GM12878 (cell line): ENCODE measurements at regions not wholly inside any gene's neighbourhood (a gene's known extent, or its start where the extent isn't known, plus 50 kb on each side); places are given as distances from the start of the nearest gene placed in this dataset.

Source experiments
- ATAC-seq: fragments of 200-7000 bp; cut with Tn5 transposase; 3 replicates; pipeline ENCODE4 v1.9.1; 2020; ENCODE audit warnings: mild to moderate bottlenecking, moderate library complexity
- BruUV-seq: library from RNA; stranded (reverse); fragments of 400-500 nt; replicated peaks from 2 replicates; lab custom pipeline; 2021; lab: Mats Ljungman, UMichigan
- CTCF ChIA-PET: fragments of 300-600 bp; sonication (Branson Sonifier 250); formaldehyde crosslinking; extraction: SDS; loops from one replicate; lab custom pipeline; 2021; ENCODE audit warnings: inconsistent platforms; lab: Yijun Ruan, JAX
- POLR2A ChIA-PET: fragments of 350-600 bp; formaldehyde crosslinking; extraction: SDS; loops from one replicate; lab custom pipeline; 2021; ENCODE audit warnings: inconsistent platforms; lab: Charles Lee
- RAD21 ChIA-PET: fragments of 300-600 bp; sonication (Branson Sonifier 250); formaldehyde crosslinking; loops from one replicate; lab custom pipeline; 2023; ENCODE audit warnings: antibody characterized with exemption; ENCODE audit not compliant: unreplicated experiment; lab: Charles Lee
- SMC1A ChIA-PET: fragments of 300-600 bp; sonication (Branson Sonifier 250); formaldehyde crosslinking; loops from one replicate; lab custom pipeline; 2023; ENCODE audit not compliant: unreplicated experiment, uncharacterized antibody; lab: Charles Lee
- DNase-seq: peaks from one replicate; pipeline ENCODE4 v3.0.0-alpha.2; 2011; ENCODE audit warnings: low read depth, low spot score
- FAIRE-seq: peaks from 3 replicates; lab custom pipeline; 2011; peaks lifted over from hg19 to GRCh38; lab: Jason Lieb, UNC
- H2AFZ ChIP-seq: 2 replicates; pipeline ENCODE4 v1.6.0; 2011; ENCODE audit warnings: low read depth, low read length, control low read depth; ENCODE audit not compliant: control insufficient read depth
- H3K27ac ChIP-seq: 2 replicates; pipeline ENCODE4 v1.5.1; 2011; ENCODE audit warnings: control low read depth; ENCODE audit not compliant: control insufficient read depth, insufficient read depth
- H3K27me3 ChIP-seq, 2 experiments: replicated peaks in 1 of 2; 2 replicates each; pipeline versions ENCODE4 v1.6.0 to v1.6.1; 2011; ENCODE audit warnings: low read length in 1 of 2; ENCODE audit not compliant: control insufficient read depth in 2 of 2, insufficient read depth in 2 of 2
- H3K36me3 ChIP-seq, 2 experiments: 2 replicates each; pipeline ENCODE4 v1.5.1; 2011; ENCODE audit warnings: low read length in 1 of 2; ENCODE audit not compliant: control insufficient read depth in 2 of 2, insufficient read depth in 2 of 2
- H3K4me1 ChIP-seq: 2 replicates; pipeline ENCODE4 v1.6.1; 2011; ENCODE audit warnings: mild to moderate bottlenecking, low read length, moderate library complexity, mixed read lengths; ENCODE audit not compliant: control insufficient read depth, insufficient read depth
- H3K4me2 ChIP-seq: 2 replicates; pipeline ENCODE4 v1.6.0; 2011; ENCODE audit warnings: control low read depth; ENCODE audit not compliant: control insufficient read depth, insufficient read depth
- H3K4me3 ChIP-seq: fragments of 200-600 bp; sonication (generic); 2 replicates; pipeline ENCODE4 v1.5.1; 2016
- H3K79me2 ChIP-seq: 2 replicates; pipeline ENCODE4 v1.6.0; 2011; ENCODE audit warnings: low read length; ENCODE audit not compliant: control insufficient read depth, insufficient read depth
- H3K9ac ChIP-seq: 2 replicates; pipeline ENCODE4 v1.8.0; 2011; ENCODE audit warnings: low read length, control low read depth, mixed read lengths; ENCODE audit not compliant: control insufficient read depth, insufficient read depth
- H3K9me3 ChIP-seq: replicated peaks from 3 replicates; pipeline ENCODE4 v1.5.1; 2011; ENCODE audit warnings: mild to moderate bottlenecking, low read length; ENCODE audit not compliant: control insufficient read depth, insufficient read depth
- H4K20me1 ChIP-seq: 2 replicates; pipeline ENCODE4 v1.6.0; 2011; ENCODE audit not compliant: control insufficient read depth, insufficient read depth
- CBX3 ChIP-seq: fragments of 200-600 bp; sonication (generic); IDR thresholded peaks from 2 replicates; pipeline ENCODE4 v1.6.1; 2016; ENCODE audit warnings: low read depth, borderline replicate concordance
- ESRRA ChIP-seq: IDR thresholded peaks from 2 replicates; pipeline ENCODE4 v1.6.1; 2012; ENCODE audit warnings: mild to moderate bottlenecking, low read length, improper control_type of control experiment
- HDAC2 ChIP-seq: fragments of 200-600 bp; sonication (generic); IDR thresholded peaks from 2 replicates; pipeline ENCODE4 v1.6.1; 2017
- MXI1 ChIP-seq: fragments of 150-350 bp; IDR thresholded peaks from 2 replicates; pipeline ENCODE4 v1.6.1; 2011; ENCODE audit warnings: low read depth, mild to moderate bottlenecking, inconsistent platforms, low read length, improper control_type of control experiment
- WGBS: methylation state at CpG from one replicate; pipeline ENCODE4 v1.1.6; 2016; ENCODE audit warnings: low lambda C conversion rate; ENCODE audit not compliant: insufficient replicate concordance, insufficient coverage; ENCODE audit errors: missing lambda C conversion rate; 5-methylcytosine and 5-hydroxymethylcytosine counted together
- in situ Hi-C: fragments of 300-500 bp; cut with MboI; formaldehyde crosslinking; loops from 9 replicates; pipeline ENCODE4 v1.14.3; 2018; ENCODE audit warnings: mixed read lengths
- intact Hi-C: fragments of 100-400 bp; cut with micrococcal nuclease; formaldehyde crosslinking; loops from one replicate; pipeline ENCODE4 v1.14.2; 2022; ENCODE audit not compliant: unreplicated experiment
- TF ChIP-seq, protein P1 (sequence below): IDR thresholded peaks from 2 replicates; pipeline ENCODE4 v1.6.1; 2011; ENCODE audit warnings: borderline replicate concordance, low read depth, mild to moderate bottlenecking, moderate library complexity, mixed read lengths, low read length; ENCODE audit not compliant: insufficient read depth; ENCODE audit errors: extremely low read length
- TF ChIP-seq, protein P2 (sequence below): IDR thresholded peaks from 2 replicates; pipeline ENCODE4 v1.6.1; 2011; ENCODE audit warnings: borderline replicate concordance, low read depth, mild to moderate bottlenecking, moderate library complexity, low read length; ENCODE audit not compliant: insufficient read depth, poor library complexity, severe bottlenecking
- TF ChIP-seq, protein P3 (sequence below): fragments of 450-650 bp; IDR thresholded peaks from 2 replicates; pipeline ENCODE4 v1.6.1; 2017; ENCODE audit warnings: mild to moderate bottlenecking, moderate library complexity
- TF ChIP-seq, protein P4 (sequence below): fragments of 450-650 bp; IDR thresholded peaks from 2 replicates; pipeline ENCODE4 v1.6.1; 2017; ENCODE audit warnings: borderline replicate concordance

DNA sequence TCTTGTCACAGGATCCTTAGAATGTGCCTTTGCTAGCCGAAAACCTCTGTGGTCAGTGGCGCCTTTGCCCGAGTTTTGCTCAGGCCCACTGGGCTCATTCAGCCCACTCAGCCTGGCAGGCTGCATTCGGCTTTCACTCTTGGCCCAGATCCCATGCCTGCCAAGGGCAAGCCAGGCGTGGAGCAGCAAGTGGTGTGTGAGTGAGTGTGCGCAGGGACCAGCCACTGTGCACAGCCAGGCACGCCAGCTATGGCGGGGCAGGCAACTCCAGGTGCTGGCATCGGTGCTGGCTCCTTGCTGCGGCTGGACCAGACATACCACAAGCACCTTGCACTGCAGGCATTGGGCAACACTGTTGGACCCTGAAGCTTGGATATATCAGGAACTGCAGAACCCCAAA is 1145.1 kb upstream of the NCAM2 start:
- no peak overlapping the region for H3K4me3 ChIP-seq
- in situ Hi-C loops (no loop called here), intact Hi-C loops (no loop called here)
- H3K4me1 ChIP-seq: no peaks in the 10 kb centered on the region
- H3K4me2 ChIP-seq: no peak overlapping the region
- DNase-seq (no peak), FAIRE-seq (no peak), ATAC-seq (no peak)
- no peaks in the 10 kb centered on the region for H4K20me1 ChIP-seq
- H3K79me2 ChIP-seq: no peaks in the 10 kb centered on the region
- H3K9ac ChIP-seq: no peak overlapping the region
- CTCF ChIA-PET: no interaction called here
- no peaks in the 10 kb centered on the region for H3K36me3 ChIP-seq
- H3K27me3 ChIP-seq: no peaks in the 10 kb centered on the region
- H3K9me3 ChIP-seq: no peaks in the 10 kb centered on the region; the same call in 2 of the 3 replicates
- BruUV-seq: no TSS peak
- H3K27ac ChIP-seq: no peak overlapping the region
- SMC1A ChIA-PET: interaction anchor here (0.5 to 1.0 kb wide), 2 partner anchors 10 to 532 kb away, joined by 3 to 4 read pairs; no protein-coding TSS in a partner anchor
- H2AFZ ChIP-seq: no peak overlapping the region
- POLR2A ChIA-PET: no interaction called here
- 38% methylated on average over 10 of the region's 10 CpGs for WGBS
- RAD21 ChIA-PET: no interaction called here
- TF ChIP-seq MXI1 (no peak), HDAC2 (no peak), ESRRA (no peak), CBX3 (no peak)
- TF ChIP-seq, protein P1, sequence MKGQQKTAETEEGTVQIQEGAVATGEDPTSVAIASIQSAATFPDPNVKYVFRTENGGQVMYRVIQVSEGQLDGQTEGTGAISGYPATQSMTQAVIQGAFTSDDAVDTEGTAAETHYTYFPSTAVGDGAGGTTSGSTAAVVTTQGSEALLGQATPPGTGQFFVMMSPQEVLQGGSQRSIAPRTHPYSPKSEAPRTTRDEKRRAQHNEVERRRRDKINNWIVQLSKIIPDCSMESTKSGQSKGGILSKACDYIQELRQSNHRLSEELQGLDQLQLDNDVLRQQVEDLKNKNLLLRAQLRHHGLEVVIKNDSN: no peak
- TF ChIP-seq, protein P2, sequence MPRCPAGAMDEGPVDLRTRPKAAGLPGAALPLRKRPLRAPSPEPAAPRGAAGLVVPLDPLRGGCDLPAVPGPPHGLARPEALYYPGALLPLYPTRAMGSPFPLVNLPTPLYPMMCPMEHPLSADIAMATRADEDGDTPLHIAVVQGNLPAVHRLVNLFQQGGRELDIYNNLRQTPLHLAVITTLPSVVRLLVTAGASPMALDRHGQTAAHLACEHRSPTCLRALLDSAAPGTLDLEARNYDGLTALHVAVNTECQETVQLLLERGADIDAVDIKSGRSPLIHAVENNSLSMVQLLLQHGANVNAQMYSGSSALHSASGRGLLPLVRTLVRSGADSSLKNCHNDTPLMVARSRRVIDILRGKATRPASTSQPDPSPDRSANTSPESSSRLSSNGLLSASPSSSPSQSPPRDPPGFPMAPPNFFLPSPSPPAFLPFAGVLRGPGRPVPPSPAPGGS: no peak
- TF ChIP-seq, protein P3, sequence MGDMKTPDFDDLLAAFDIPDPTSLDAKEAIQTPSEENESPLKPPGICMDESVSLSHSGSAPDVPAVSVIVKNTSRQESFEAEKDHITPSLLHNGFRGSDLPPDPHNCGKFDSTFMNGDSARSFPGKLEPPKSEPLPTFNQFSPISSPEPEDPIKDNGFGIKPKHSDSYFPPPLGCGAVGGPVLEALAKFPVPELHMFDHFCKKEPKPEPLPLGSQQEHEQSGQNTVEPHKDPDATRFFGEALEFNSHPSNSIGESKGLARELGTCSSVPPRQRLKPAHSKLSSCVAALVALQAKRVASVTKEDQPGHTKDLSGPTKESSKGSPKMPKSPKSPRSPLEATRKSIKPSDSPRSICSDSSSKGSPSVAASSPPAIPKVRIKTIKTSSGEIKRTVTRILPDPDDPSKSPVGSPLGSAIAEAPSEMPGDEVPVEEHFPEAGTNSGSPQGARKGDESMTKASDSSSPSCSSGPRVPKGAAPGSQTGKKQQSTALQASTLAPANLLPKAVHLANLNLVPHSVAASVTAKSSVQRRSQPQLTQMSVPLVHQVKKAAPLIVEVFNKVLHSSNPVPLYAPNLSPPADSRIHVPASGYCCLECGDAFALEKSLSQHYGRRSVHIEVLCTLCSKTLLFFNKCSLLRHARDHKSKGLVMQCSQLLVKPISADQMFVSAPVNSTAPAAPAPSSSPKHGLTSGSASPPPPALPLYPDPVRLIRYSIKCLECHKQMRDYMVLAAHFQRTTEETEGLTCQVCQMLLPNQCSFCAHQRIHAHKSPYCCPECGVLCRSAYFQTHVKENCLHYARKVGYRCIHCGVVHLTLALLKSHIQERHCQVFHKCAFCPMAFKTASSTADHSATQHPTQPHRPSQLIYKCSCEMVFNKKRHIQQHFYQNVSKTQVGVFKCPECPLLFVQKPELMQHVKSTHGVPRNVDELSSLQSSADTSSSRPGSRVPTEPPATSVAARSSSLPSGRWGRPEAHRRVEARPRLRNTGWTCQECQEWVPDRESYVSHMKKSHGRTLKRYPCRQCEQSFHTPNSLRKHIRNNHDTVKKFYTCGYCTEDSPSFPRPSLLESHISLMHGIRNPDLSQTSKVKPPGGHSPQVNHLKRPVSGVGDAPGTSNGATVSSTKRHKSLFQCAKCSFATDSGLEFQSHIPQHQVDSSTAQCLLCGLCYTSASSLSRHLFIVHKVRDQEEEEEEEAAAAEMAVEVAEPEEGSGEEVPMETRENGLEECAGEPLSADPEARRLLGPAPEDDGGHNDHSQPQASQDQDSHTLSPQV: no peak
- TF ChIP-seq, protein P4, sequence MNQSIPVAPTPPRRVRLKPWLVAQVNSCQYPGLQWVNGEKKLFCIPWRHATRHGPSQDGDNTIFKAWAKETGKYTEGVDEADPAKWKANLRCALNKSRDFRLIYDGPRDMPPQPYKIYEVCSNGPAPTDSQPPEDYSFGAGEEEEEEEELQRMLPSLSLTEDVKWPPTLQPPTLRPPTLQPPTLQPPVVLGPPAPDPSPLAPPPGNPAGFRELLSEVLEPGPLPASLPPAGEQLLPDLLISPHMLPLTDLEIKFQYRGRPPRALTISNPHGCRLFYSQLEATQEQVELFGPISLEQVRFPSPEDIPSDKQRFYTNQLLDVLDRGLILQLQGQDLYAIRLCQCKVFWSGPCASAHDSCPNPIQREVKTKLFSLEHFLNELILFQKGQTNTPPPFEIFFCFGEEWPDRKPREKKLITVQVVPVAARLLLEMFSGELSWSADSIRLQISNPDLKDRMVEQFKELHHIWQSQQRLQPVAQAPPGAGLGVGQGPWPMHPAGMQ: no peak
